ENCODE measurements at regions not wholly inside any gene's neighbourhood (a gene's known extent, or its start where the extent isn't known, plus 50 kb on each side); places are given as distances from the start of the nearest gene placed in this dataset.
"Not testable (repeated sequence)": the region's sequence is repeated elsewhere in the genome, so short reads cannot be mapped to it uniquely, and the experiment has no call there.

DNA sequence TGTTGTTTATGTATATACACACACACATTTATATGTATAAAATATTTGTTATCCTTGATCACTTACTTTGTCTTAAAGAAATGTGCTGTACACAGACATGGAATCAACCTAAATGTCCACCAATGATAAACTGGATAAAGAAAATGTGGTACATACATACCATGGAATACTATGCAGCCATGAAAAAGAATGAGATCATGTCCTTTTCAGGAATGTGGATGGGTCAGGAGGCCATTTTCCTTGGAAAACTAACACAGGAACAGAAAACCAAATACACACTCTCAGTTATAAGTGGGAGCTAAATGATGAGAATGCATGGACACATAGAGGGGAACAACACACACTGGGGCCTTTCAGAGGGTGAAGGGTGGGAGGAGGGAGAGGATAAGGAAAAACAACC is 534.7 kb downstream of the FLRT2 start:
- H3K9me3 ChIP-seq (ENCODE audit: control insufficient read depth in 2 of 2, insufficient read depth in 1 of 2, low read length in 1 of 2); DNase-seq (ENCODE audit: low read depth in 6 of 9, low spot score in 9 of 9); H3K4me1 ChIP-seq (ENCODE audit: control insufficient read depth in 2 of 2, insufficient read depth in 2 of 2, low read length in 2 of 2); H3K4me3 ChIP-seq (ENCODE audit: low read length in 2 of 2); H3K27me3 ChIP-seq (ENCODE audit: control insufficient read depth in 2 of 2, insufficient read depth in 1 of 2, low read length in 1 of 2); H3K36me3 ChIP-seq (ENCODE audit: control insufficient read depth in 2 of 2, insufficient read depth in 2 of 2, low read length in 1 of 2); H3K27ac ChIP-seq (ENCODE audit: low read depth in 1 of 2, low read length in 1 of 2): not testable (repeated sequence)

DNA sequence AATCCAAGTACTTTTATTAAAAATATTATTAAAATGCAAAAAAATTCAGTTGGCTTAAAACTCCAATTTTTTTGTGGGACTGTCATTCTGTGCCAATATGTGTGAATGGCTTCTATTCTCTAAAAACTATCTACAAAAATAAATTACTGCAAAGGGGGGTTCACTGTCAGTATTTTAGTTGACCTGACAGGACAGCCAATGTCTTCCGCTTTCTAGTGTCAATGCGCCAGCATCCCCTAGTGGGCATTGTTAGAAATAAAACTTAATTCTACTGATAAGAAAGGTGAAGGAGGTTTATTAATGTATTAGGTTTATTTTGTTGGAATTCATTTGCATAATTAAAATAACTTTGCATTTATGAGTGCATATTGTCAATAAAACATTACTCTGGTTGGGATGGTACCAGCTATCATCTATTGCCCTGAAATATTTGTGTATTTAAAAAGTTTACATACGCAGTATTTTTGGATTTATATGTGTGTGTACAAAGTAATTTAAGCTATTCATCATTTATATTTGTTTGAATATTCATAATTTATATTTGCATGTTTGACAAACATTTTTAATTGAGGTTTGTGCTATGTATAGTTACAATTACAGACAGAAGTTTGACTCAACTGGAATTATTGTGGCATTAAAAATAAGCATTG is 527.2 kb downstream of the FLRT2 start:
- no peak overlapping the region for H3K27ac ChIP-seq (ENCODE audit: low read depth in 1 of 2, low read length in 1 of 2)
- no peak overlapping the region for H3K4me3 ChIP-seq (ENCODE audit: low read length in 2 of 2)
- 87% methylated on average over 3 of the region's 3 CpGs for WGBS
- H3K4me1 ChIP-seq (ENCODE audit: control insufficient read depth in 2 of 2, insufficient read depth in 2 of 2, low read length in 2 of 2), result no peaks in the 10 kb centered on the region
- DNase-seq (ENCODE audit: low read depth in 6 of 9, low spot score in 9 of 9), result peak in 3 of 9 donors; percentile 10 to 27 (median 17)
- no peaks in the 10 kb centered on the region for H3K9me3 ChIP-seq (ENCODE audit: control insufficient read depth in 2 of 2, insufficient read depth in 1 of 2, low read length in 1 of 2)
- no peaks in the 10 kb centered on the region for H3K36me3 ChIP-seq (ENCODE audit: control insufficient read depth in 2 of 2, insufficient read depth in 2 of 2, low read length in 1 of 2)
- H3K27me3 ChIP-seq (ENCODE audit: control insufficient read depth in 2 of 2, insufficient read depth in 1 of 2, low read length in 1 of 2), result no peaks in the 10 kb centered on the region

DNA sequence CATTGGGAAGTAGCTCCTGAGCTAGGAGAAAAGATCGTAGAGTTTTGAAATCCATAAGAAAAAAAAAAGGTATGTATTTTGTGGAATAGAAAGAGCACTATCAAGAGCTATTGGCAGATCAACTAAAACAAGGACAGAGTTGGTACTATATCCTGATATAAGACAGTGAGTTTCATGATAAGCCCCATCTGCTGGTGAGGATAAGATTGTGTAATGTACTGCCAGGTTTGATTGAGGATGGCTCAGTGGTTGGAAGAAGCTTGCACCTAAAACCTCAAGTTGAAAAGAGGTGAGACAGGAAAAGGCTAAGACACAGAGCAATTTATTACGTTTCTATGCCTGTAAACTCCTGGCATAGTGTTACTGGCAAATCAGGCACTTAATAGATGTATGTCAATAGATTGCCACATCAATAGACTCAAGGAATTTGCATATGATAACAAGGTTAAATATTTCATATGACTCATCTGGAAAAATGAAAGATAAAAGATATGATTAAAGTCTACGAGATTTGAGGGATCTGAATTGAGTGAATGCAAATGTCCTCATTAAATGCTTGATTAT is 525.6 kb downstream of the FLRT2 start:
- no peaks in the 10 kb centered on the region for H3K9me3 ChIP-seq (ENCODE audit: control insufficient read depth in 2 of 2, insufficient read depth in 1 of 2, low read length in 1 of 2)
- H3K4me1 ChIP-seq (ENCODE audit: control insufficient read depth in 2 of 2, insufficient read depth in 2 of 2, low read length in 2 of 2), result no peaks in the 10 kb centered on the region
- WGBS, result 70% methylated on average over 3 of the region's 3 CpGs
- H3K4me3 ChIP-seq (ENCODE audit: low read length in 2 of 2), result no peak overlapping the region
- no peaks in the 10 kb centered on the region for H3K27me3 ChIP-seq (ENCODE audit: control insufficient read depth in 2 of 2, insufficient read depth in 1 of 2, low read length in 1 of 2)
- DNase-seq (ENCODE audit: low read depth in 6 of 9, low spot score in 9 of 9), result no peak
- H3K36me3 ChIP-seq (ENCODE audit: control insufficient read depth in 2 of 2, insufficient read depth in 2 of 2, low read length in 1 of 2), result no peaks in the 10 kb centered on the region
- H3K27ac ChIP-seq (ENCODE audit: low read depth in 1 of 2, low read length in 1 of 2), result no peak overlapping the region

DNA sequence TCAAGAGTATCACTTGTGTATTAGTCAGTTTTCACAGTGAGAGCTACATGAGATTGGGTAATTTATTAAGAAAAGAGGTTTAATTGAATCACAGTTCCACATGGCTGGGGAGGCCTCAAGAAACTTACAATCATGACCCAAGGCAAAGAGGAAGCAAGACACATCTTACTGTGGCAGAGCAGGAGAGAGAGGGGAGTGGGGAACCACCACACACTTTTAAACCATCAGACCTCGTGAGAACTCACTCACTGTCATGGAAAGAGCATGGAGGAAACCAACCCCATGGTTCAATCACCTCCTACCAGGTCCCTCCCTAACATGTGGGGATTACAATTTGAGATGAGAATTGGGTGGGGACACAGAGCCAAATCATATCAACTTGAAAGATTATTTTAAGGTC is 522.9 kb downstream of the FLRT2 start:
- no peaks in the 10 kb centered on the region for H3K4me1 ChIP-seq (ENCODE audit: control insufficient read depth in 2 of 2, insufficient read depth in 2 of 2, low read length in 2 of 2)
- no peak overlapping the region for H3K27ac ChIP-seq (ENCODE audit: low read depth in 1 of 2, low read length in 1 of 2)
- 92% methylated on average over 1 of the region's 1 CpG for WGBS
- no peak overlapping the region for H3K4me3 ChIP-seq (ENCODE audit: low read length in 2 of 2)
- DNase-seq (ENCODE audit: low read depth in 6 of 9, low spot score in 9 of 9), result no peak
- no peaks in the 10 kb centered on the region for H3K27me3 ChIP-seq (ENCODE audit: control insufficient read depth in 2 of 2, insufficient read depth in 1 of 2, low read length in 1 of 2)
- no peaks in the 10 kb centered on the region for H3K36me3 ChIP-seq (ENCODE audit: control insufficient read depth in 2 of 2, insufficient read depth in 2 of 2, low read length in 1 of 2)
- H3K9me3 ChIP-seq (ENCODE audit: control insufficient read depth in 2 of 2, insufficient read depth in 1 of 2, low read length in 1 of 2), result peaks cover 0 to 2% of the 10 kb centered on the region in 2 donors

DNA sequence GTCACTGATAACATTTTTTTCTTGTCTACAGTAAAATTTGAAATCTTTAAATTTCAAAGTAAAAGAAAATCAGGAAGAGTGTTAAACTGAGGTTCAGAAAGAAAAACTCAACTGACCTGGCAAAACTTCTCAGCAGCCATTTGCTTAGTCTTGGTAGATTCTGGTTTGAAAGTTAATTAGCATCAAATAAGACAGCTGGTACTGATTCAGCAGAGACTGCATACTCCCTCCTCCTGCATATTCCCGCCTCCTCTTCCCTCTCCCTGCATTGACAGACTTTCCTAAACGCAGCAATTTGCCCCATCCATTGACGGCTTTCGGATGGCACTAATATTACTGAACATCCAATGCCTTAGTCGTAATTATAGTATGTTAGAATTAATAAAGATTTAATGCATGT is 520.8 kb downstream of the FLRT2 start:
- 98% methylated on average over 5 of the region's 5 CpGs for WGBS
- Histone ChIP-seq H3K27ac (ENCODE audit: low read depth in 1 of 2, low read length in 1 of 2) (no peak overlapping the region), H3K4me3 (ENCODE audit: low read length in 2 of 2) (no peak overlapping the region), H3K9me3 (ENCODE audit: control insufficient read depth in 2 of 2, insufficient read depth in 1 of 2, low read length in 1 of 2) (peaks cover 0 to 5% of the 10 kb centered on the region in 2 donors), H3K4me1 (ENCODE audit: control insufficient read depth in 2 of 2, insufficient read depth in 2 of 2, low read length in 2 of 2) (no peaks in the 10 kb centered on the region), H3K27me3 (ENCODE audit: control insufficient read depth in 2 of 2, insufficient read depth in 1 of 2, low read length in 1 of 2) (no peaks in the 10 kb centered on the region), H3K36me3 (ENCODE audit: control insufficient read depth in 2 of 2, insufficient read depth in 2 of 2, low read length in 1 of 2) (no peaks in the 10 kb centered on the region)
- no peak for DNase-seq (ENCODE audit: low read depth in 6 of 9, low spot score in 9 of 9)

DNA sequence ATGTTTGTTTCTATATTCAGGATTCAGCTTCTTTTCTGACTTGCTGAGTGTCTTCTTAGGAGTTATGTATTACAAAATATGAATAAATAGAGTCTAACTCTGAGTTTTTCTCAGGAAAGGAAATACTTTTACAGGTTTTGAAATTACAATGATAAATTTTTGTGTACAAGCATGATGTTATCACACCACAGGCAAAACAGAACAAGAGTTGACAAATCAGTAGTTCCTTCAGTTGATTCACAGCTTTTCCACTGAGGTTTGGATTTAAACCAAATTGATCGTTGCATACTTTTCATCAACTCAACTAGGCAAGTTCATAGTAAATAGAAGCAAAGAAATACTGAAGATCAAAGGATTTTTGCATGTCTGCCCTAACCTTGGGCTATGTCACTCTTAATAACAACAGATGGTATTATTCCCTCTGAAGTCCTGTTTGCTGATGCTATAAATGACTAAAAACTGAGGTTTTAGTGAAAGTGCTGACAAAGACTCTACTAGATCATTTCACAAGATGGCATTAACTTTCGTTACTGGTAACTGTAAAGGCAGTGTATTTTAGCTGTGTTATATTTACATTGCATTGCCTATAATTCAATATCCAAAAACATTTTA is 520.2 kb downstream of the FLRT2 start:
- Histone ChIP-seq H3K9me3 (ENCODE audit: control insufficient read depth in 2 of 2, insufficient read depth in 1 of 2, low read length in 1 of 2) (peaks cover 0 to 5% of the 10 kb centered on the region in 2 donors), H3K27ac (ENCODE audit: low read depth in 1 of 2, low read length in 1 of 2) (no peak overlapping the region), H3K4me1 (ENCODE audit: control insufficient read depth in 2 of 2, insufficient read depth in 2 of 2, low read length in 2 of 2) (no peaks in the 10 kb centered on the region), H3K27me3 (ENCODE audit: control insufficient read depth in 2 of 2, insufficient read depth in 1 of 2, low read length in 1 of 2) (no peaks in the 10 kb centered on the region), H3K4me3 (ENCODE audit: low read length in 2 of 2) (no peak overlapping the region), H3K36me3 (ENCODE audit: control insufficient read depth in 2 of 2, insufficient read depth in 2 of 2, low read length in 1 of 2) (no peaks in the 10 kb centered on the region)
- DNase-seq (ENCODE audit: low read depth in 6 of 9, low spot score in 9 of 9), result no peak
- WGBS, result 86% methylated on average over 2 of the region's 2 CpGs

DNA sequence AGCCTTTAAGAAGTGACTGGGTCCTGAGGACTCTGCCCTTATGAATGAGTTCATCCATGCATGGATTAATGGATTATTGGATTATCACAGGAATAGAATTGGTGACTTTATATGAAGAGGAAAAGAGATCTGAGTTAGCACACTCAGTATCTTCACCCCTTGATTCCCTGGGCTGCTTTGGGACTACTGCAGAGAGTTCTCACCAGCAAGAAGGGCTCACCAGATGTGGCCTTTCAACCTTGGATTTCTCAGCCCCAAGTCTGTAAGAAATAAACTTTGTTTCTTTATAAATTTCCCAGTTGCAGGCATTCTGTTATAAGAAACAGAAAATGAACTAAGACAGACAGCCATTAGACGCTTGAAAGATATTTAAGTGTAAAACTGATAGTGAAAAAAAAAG is 509.2 kb downstream of the FLRT2 start:
- Histone ChIP-seq H3K9me3 (ENCODE audit: control insufficient read depth in 2 of 2, insufficient read depth in 1 of 2, low read length in 1 of 2) (no peaks in the 10 kb centered on the region), H3K27ac (ENCODE audit: low read depth in 1 of 2, low read length in 1 of 2) (no peak overlapping the region), H3K27me3 (ENCODE audit: control insufficient read depth in 2 of 2, insufficient read depth in 1 of 2, low read length in 1 of 2) (no peaks in the 10 kb centered on the region), H3K4me3 (ENCODE audit: low read length in 2 of 2) (no peak overlapping the region), H3K4me1 (ENCODE audit: control insufficient read depth in 2 of 2, insufficient read depth in 2 of 2, low read length in 2 of 2) (no peaks in the 10 kb centered on the region), H3K36me3 (ENCODE audit: control insufficient read depth in 2 of 2, insufficient read depth in 2 of 2, low read length in 1 of 2) (no peaks in the 10 kb centered on the region)
- no peak for DNase-seq (ENCODE audit: low read depth in 6 of 9, low spot score in 9 of 9)
- WGBS, result 97% methylated on average over 1 of the region's 1 CpG

DNA sequence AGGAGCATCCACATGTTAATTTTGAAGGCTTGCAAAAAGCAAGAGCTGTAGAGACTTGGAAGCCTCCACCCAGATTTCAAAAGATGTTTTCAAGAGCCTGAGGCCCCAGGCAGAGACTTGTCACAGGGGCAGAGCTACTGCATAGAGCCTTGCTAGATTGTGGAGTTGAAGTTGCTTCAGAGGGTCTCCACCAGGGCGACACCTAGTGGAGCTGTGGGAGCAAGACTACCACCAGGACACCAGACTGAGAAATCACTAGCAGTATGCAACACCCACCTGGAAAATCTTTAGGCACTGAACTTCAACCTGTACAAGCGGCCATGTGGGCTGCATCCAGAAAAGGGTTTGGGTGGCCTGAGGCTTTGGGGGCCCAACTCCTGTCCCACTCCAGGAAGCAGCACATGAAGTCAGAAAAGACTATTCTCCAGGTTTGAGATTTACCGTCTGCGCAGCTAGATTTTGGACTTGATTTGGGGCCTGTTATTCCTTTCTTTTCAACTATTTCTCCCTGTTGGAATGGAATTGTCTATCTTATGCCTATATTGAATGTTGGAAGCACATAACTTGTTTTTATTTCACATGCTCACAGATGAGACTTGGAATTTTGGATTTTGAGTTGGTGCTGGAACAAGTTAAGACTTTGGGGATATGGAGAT is 508.6 kb downstream of the FLRT2 start:
- Histone ChIP-seq H3K36me3 (ENCODE audit: control insufficient read depth in 2 of 2, insufficient read depth in 2 of 2, low read length in 1 of 2) (no peaks in the 10 kb centered on the region), H3K27me3 (ENCODE audit: control insufficient read depth in 2 of 2, insufficient read depth in 1 of 2, low read length in 1 of 2) (no peaks in the 10 kb centered on the region), H3K27ac (ENCODE audit: low read depth in 1 of 2, low read length in 1 of 2) (no peak overlapping the region), H3K9me3 (ENCODE audit: control insufficient read depth in 2 of 2, insufficient read depth in 1 of 2, low read length in 1 of 2) (no peaks in the 10 kb centered on the region), H3K4me1 (ENCODE audit: control insufficient read depth in 2 of 2, insufficient read depth in 2 of 2, low read length in 2 of 2) (no peaks in the 10 kb centered on the region), H3K4me3 (ENCODE audit: low read length in 2 of 2) (no peak overlapping the region)
- peak; percentile 6 to 60 (median 28) for DNase-seq (ENCODE audit: low read depth in 6 of 9, low spot score in 9 of 9)
- 74% methylated on average over 4 of the region's 4 CpGs for WGBS

DNA sequence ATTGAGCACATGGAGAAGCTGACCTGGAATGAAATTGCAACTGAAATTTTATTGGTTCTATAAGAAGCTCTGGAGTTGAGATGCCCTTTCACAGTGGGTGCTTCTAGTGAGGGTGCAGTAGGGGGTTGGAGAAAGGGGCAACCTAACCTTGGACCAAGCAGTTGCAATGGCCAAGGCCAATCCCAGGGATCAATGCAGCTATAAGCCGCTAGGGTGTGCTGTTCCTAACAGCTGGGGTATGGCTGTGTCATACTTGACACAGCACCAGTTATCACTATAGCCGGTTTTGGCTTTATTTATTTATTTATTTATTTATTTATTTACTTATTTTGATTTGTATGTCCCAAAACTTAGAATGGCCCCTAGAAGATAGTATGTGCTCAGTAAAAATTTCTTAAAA is 505.9 kb downstream of the FLRT2 start:
- Histone ChIP-seq H3K27ac (ENCODE audit: low read depth in 1 of 2, low read length in 1 of 2) (no peak overlapping the region), H3K4me1 (ENCODE audit: control insufficient read depth in 2 of 2, insufficient read depth in 2 of 2, low read length in 2 of 2) (no peaks in the 10 kb centered on the region), H3K4me3 (ENCODE audit: low read length in 2 of 2) (no peak overlapping the region), H3K36me3 (ENCODE audit: control insufficient read depth in 2 of 2, insufficient read depth in 2 of 2, low read length in 1 of 2) (no peaks in the 10 kb centered on the region), H3K27me3 (ENCODE audit: control insufficient read depth in 2 of 2, insufficient read depth in 1 of 2, low read length in 1 of 2) (no peaks in the 10 kb centered on the region), H3K9me3 (ENCODE audit: control insufficient read depth in 2 of 2, insufficient read depth in 1 of 2, low read length in 1 of 2) (no peaks in the 10 kb centered on the region)
- DNase-seq (ENCODE audit: low read depth in 6 of 9, low spot score in 9 of 9), result no peak
- 88% methylated on average over 2 of the region's 2 CpGs for WGBS

Measured in thymus (tissue), 11 donors.